Coronary artery (tissue), 2 donors: ENCODE measurements at regions not wholly inside any gene's neighbourhood (a gene's known extent, or its start where the extent isn't known, plus 50 kb on each side); places are given as distances from the start of the nearest gene placed in this dataset.

Source experiments
- DNase-seq: peaks from one replicate; pipeline ENCODE4 v3.0.0-alpha.2; 2017; ENCODE audit warnings: low spot score
- H3K27ac ChIP-seq, 2 donors: fragments of 200-600 bp; sonication (generic); one replicate each; pipeline ENCODE4 v1.5.1; 2016 to 2019
- H3K4me3 ChIP-seq: fragments of 200-600 bp; sonication (generic); 2 replicates; pipeline ENCODE4 v1.5.1; 2016; ENCODE audit warnings: mild to moderate bottlenecking, moderate library complexity
- CTCF ChIP-seq: fragments of 200-600 bp; sonication (generic); IDR thresholded peaks from one replicate; pipeline ENCODE4 v1.5.1; 2019; ENCODE audit warnings: antibody characterized with exemption

GRCh38 chr2:212745359-212745758 lies 206.8 kb upstream of the ERBB4 start:
- H3K4me3 ChIP-seq = no peak overlapping the region
- no peak for TF ChIP-seq CTCF
- H3K27ac ChIP-seq = no peak overlapping the region
- DNase-seq = no peak

GRCh38 chr2:212737392-212738172 lies 199.0 kb upstream of the ERBB4 start:
- TF ChIP-seq CTCF = no peak
- H3K4me3 ChIP-seq = no peak overlapping the region
- no peak overlapping the region for H3K27ac ChIP-seq
- DNase-seq = no peak

GRCh38 chr2:212736385-212736726 lies 197.8 kb upstream of the ERBB4 start:
- no peak overlapping the region for H3K4me3 ChIP-seq
- no peak for DNase-seq
- no peak for TF ChIP-seq CTCF
- H3K27ac ChIP-seq = no peak overlapping the region

GRCh38 chr2:212733273-212733672 lies 194.7 kb upstream of the ERBB4 start:
- no peak for TF ChIP-seq CTCF
- H3K4me3 ChIP-seq = no peak overlapping the region
- H3K27ac ChIP-seq = no peak overlapping the region
- DNase-seq = no peak

GRCh38 chr2:212732860-212733259 lies 194.3 kb upstream of the ERBB4 start:
- DNase-seq = no peak
- H3K4me3 ChIP-seq = no peak overlapping the region
- no peak overlapping the region for H3K27ac ChIP-seq
- TF ChIP-seq CTCF = no peak

- DNase-seq = no peak
- H3K27ac ChIP-seq = no peak overlapping the region
- H3K4me3 ChIP-seq = no peak overlapping the region
- TF ChIP-seq CTCF = no peak
Observed at GRCh38 chr2:212730994-212731393, 192.4 kb upstream of the ERBB4 start.

GRCh38 chr2:212728717-212729116 lies 190.1 kb upstream of the ERBB4 start:
- H3K4me3 ChIP-seq = no peak overlapping the region
- H3K27ac ChIP-seq = no peak overlapping the region
- TF ChIP-seq CTCF = no peak
- DNase-seq = no peak
